ENCODE measurements at regions not wholly inside any gene's neighbourhood (a gene's known extent, or its start where the extent isn't known, plus 50 kb on each side); places are given as distances from the start of the nearest gene placed in this dataset.

GRCh38 chr7:155377071-155377837, 79.6 kb downstream of the INSIG1 start:
- H3K9me2 ChIP-seq (replicated peaks; ENCODE audit: insufficient read depth, low read length) = no peaks in the 10 kb centered on the region
- H3K4me3 ChIP-seq (ENCODE audit: low read length) = peak overlapping the region; percentile 21
- no peaks in the 10 kb centered on the region for H4K20me1 ChIP-seq (ENCODE audit: insufficient read depth, low read length)
- H3K9me3 ChIP-seq (replicated peaks; ENCODE audit: insufficient read depth, low read length) = no peaks in the 10 kb centered on the region
- DNase-seq = no peak
- H3K36me3 ChIP-seq (replicated peaks; ENCODE audit: insufficient read depth, low read length) = no peaks in the 10 kb centered on the region
- no peak overlapping the region for H3K9ac ChIP-seq (ENCODE audit: low read length)
- no peaks in the 10 kb centered on the region for H3K4me1 ChIP-seq (ENCODE audit: low read length)
- peaks cover 98% of the 10 kb centered on the region for H3K27me3 ChIP-seq (replicated peaks; ENCODE audit: insufficient read depth, low read length)
- no peak overlapping the region for H2AFZ ChIP-seq (ENCODE audit: low read length)
- no peak for TF ChIP-seq EZH2phosphoT487 (IDR thresholded peaks at IDR 0.05; ENCODE audit: low read length)
- TF ChIP-seq EZH2 (optimal IDR thresholded peaks at IDR 0.05; ENCODE audit: low read depth, low read length) = no peak
- TF ChIP-seq, protein P1, sequence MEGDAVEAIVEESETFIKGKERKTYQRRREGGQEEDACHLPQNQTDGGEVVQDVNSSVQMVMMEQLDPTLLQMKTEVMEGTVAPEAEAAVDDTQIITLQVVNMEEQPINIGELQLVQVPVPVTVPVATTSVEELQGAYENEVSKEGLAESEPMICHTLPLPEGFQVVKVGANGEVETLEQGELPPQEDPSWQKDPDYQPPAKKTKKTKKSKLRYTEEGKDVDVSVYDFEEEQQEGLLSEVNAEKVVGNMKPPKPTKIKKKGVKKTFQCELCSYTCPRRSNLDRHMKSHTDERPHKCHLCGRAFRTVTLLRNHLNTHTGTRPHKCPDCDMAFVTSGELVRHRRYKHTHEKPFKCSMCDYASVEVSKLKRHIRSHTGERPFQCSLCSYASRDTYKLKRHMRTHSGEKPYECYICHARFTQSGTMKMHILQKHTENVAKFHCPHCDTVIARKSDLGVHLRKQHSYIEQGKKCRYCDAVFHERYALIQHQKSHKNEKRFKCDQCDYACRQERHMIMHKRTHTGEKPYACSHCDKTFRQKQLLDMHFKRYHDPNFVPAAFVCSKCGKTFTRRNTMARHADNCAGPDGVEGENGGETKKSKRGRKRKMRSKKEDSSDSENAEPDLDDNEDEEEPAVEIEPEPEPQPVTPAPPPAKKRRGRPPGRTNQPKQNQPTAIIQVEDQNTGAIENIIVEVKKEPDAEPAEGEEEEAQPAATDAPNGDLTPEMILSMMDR (IDR thresholded peaks at IDR 0.05; ENCODE audit: low read length) = no peak
- no peak overlapping the region for H3K27ac ChIP-seq (ENCODE audit: low read length)
- no peaks in the 10 kb centered on the region for H3F3A ChIP-seq (ENCODE audit: insufficient read depth, low read length)
- H3K4me2 ChIP-seq (ENCODE audit: low read depth, low read length) = peak overlapping the region; percentile 49; the same call in 1 of the 2 replicates
- no peaks in the 10 kb centered on the region for H3K79me2 ChIP-seq (ENCODE audit: low read length)

DNA sequence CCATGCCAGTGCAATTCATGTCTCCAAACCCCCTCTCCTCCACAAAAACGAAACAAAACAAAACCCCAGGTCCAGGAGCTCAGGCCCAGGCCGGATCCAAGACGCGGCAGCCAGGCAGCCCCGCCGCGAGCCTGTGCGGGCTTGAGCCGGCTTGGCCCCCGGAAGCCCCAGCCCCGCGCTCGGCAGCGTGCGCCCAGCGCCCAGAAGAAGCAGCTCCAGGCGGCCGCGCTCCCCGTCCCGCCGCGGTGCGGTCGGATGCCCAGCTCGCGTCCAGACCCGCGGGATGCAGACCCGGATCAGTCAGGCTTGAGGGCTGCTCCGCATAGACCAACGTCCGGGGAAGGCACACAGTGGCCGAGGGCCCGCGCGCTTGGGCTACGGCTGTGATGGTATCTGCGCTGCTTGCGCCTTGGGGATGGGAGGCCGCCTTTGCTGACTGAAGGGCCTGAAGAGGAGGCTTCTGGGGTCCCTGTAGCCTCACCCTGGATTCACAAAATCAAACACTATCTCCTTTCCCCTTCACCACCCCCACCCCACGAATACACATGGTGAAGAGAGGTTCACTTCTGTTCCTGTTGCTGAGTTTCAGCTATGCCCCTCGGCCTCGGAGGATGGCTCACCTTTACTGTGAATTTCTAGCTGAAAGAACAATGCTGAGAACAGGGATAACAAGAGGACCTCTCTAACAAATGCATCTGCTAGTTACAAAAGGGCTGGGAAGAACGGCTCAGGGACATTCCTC, 79.9 kb upstream of the EN2 start:
- Histone ChIP-seq H3K4me1 (ENCODE audit: low read length) (no peaks in the 10 kb centered on the region), H2AFZ (ENCODE audit: low read length) (no peak overlapping the region), H3K4me2 (ENCODE audit: low read depth, low read length) (peak overlapping the region; percentile 49; the same call in 1 of the 2 replicates)

DNA sequence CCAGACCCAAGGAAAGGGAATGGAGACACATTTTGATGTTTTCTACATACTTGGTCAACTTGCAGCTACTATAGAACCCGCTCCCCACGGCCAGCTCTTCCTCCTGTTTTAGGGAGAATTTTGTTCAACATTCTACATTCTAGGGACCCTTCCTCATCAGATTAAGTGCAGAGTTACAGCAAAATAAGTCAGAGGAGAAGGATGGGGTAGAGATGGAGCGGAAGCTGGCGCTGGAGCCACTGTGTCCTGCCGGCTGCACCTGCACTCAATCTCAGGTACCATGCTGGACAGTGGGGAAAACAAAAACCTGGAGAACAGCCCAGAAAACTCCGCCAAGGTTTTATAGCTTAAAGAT, 79.4 kb upstream of the EN2 start:
- Histone ChIP-seq H2AFZ (ENCODE audit: low read length) (no peak overlapping the region), H3K27ac (ENCODE audit: low read length) (no peak overlapping the region), H3K9ac (ENCODE audit: low read length) (no peak overlapping the region), H3F3A (ENCODE audit: insufficient read depth, low read length) (no peaks in the 10 kb centered on the region), H3K79me2 (ENCODE audit: low read length) (no peaks in the 10 kb centered on the region), H3K4me3 (ENCODE audit: low read length) (no peak overlapping the region), H3K4me1 (ENCODE audit: low read length) (no peaks in the 10 kb centered on the region), H4K20me1 (ENCODE audit: insufficient read depth, low read length) (no peaks in the 10 kb centered on the region), H3K9me2 (replicated peaks; ENCODE audit: insufficient read depth, low read length) (no peaks in the 10 kb centered on the region), H3K36me3 (replicated peaks; ENCODE audit: insufficient read depth, low read length) (no peaks in the 10 kb centered on the region), H3K4me2 (ENCODE audit: low read depth, low read length) (peak overlapping the region; percentile 49; the same call in 1 of the 2 replicates), H3K27me3 (replicated peaks; ENCODE audit: insufficient read depth, low read length) (peaks cover 98% of the 10 kb centered on the region), H3K9me3 (replicated peaks; ENCODE audit: insufficient read depth, low read length) (no peaks in the 10 kb centered on the region)
- DNase-seq = no peak
- TF ChIP-seq, protein P1 (IDR thresholded peaks at IDR 0.05; ENCODE audit: low read length) = no peak
- no peak for TF ChIP-seq EZH2 (optimal IDR thresholded peaks at IDR 0.05; ENCODE audit: low read depth, low read length)
- TF ChIP-seq EZH2phosphoT487 (IDR thresholded peaks at IDR 0.05; ENCODE audit: low read length) = no peak

More for the DNA sequence above, 79.9 kb upstream of the EN2 start:
- Histone ChIP-seq H3K9me2 (replicated peaks; ENCODE audit: insufficient read depth, low read length) (no peaks in the 10 kb centered on the region), H3K27me3 (replicated peaks; ENCODE audit: insufficient read depth, low read length) (peaks cover 98% of the 10 kb centered on the region), H3F3A (ENCODE audit: insufficient read depth, low read length) (no peaks in the 10 kb centered on the region), H3K79me2 (ENCODE audit: low read length) (no peaks in the 10 kb centered on the region), H3K36me3 (replicated peaks; ENCODE audit: insufficient read depth, low read length) (no peaks in the 10 kb centered on the region), H3K9me3 (replicated peaks; ENCODE audit: insufficient read depth, low read length) (no peaks in the 10 kb centered on the region), H3K27ac (ENCODE audit: low read length) (no peak overlapping the region), H4K20me1 (ENCODE audit: insufficient read depth, low read length) (no peaks in the 10 kb centered on the region), H3K4me3 (ENCODE audit: low read length) (peak overlapping the region; percentile 21), H3K9ac (ENCODE audit: low read length) (no peak overlapping the region)
- peak; percentile 24 for DNase-seq
- TF ChIP-seq, protein P1 (IDR thresholded peaks at IDR 0.05; ENCODE audit: low read length) = no peak
- TF ChIP-seq EZH2phosphoT487 (IDR thresholded peaks at IDR 0.05; ENCODE audit: low read length) = no peak
- no peak for TF ChIP-seq EZH2 (optimal IDR thresholded peaks at IDR 0.05; ENCODE audit: low read depth, low read length)

Measured in MM.1S (cell line).